Naive B cell (primary cell): ENCODE measurements at regions not wholly inside any gene's neighbourhood (a gene's known extent, or its start where the extent isn't known, plus 50 kb on each side); places are given as distances from the start of the nearest gene placed in this dataset.
A peak's percentile ranks its signal among the peaks of the same experiment; 100 is the strongest.
"Not testable (repeated sequence)": the region's sequence is repeated elsewhere in the genome, so short reads cannot be mapped to it uniquely, and the experiment has no call there.

Source experiments
- ATAC-seq, 2 donors: fragments of 150-1000 bp; cut with Tn5 transposase; 2 replicates each; pipeline ENCODE4 v1.10.0; 2021; ENCODE audit warnings: low read depth in 2 of 2, mild to moderate bottlenecking in 2 of 2, moderate library complexity in 2 of 2
- DNase-seq: peaks from one replicate; pipeline ENCODE4 v3.0.0; 2022
- H3K27ac Mint-ChIP-seq, 6 donors: one replicate each; pipeline ENCODE4 v1.8.0; 2020 to 2022; ENCODE audit warnings: mild to moderate bottlenecking in 6 of 6, mixed read lengths in 6 of 6, moderate library complexity in 5 of 6, inconsistent platforms in 2 of 6
- H3K27me3 Mint-ChIP-seq, 3 donors: one replicate each; pipeline ENCODE4 v1.8.0; 2021 to 2022; ENCODE audit warnings: mixed read lengths in 3 of 3, mild to moderate bottlenecking in 1 of 3
- H3K36me3 Mint-ChIP-seq, 2 donors: one replicate each; pipeline ENCODE4 v1.8.0; 2020 to 2022; ENCODE audit warnings: mixed read lengths in 2 of 2, inconsistent platforms in 1 of 2, mild to moderate bottlenecking in 1 of 2
- H3K4me1 Mint-ChIP-seq, 3 donors: one replicate each; pipeline ENCODE4 v1.8.0; 2020 to 2022; ENCODE audit warnings: mixed read lengths in 3 of 3, inconsistent platforms in 1 of 3, mild to moderate bottlenecking in 1 of 3, moderate library complexity in 1 of 3
- H3K4me3 Mint-ChIP-seq, 8 donors: one replicate each; pipeline ENCODE4 v1.8.0; 2020 to 2022; ENCODE audit warnings: mild to moderate bottlenecking in 8 of 8, mixed read lengths in 8 of 8, moderate library complexity in 8 of 8, inconsistent platforms in 2 of 8
- H3K9me3 Mint-ChIP-seq, 7 donors: one replicate each; pipeline ENCODE4 v1.8.0; 2020 to 2022; ENCODE audit warnings: mixed read lengths in 7 of 7, mild to moderate bottlenecking in 5 of 7, inconsistent platforms in 2 of 7, moderate library complexity in 1 of 7

GRCh38 chr16:10282367-10282766 is 100.1 kb upstream of the GRIN2A start:
- H3K27ac Mint-ChIP-seq, result peak overlapping the region in 1 of 6 donors; percentile 84
- H3K27me3 Mint-ChIP-seq, result no peaks in the 10 kb centered on the region
- no peak for ATAC-seq
- peaks cover 4 to 10% (median 8%) of the 10 kb centered on the region in 7 donors for H3K9me3 Mint-ChIP-seq
- H3K36me3 Mint-ChIP-seq, result peaks cover 0 to 10% of the 10 kb centered on the region in 2 donors
- H3K4me1 Mint-ChIP-seq, result peaks cover 0 to 23% (median 18%) of the 10 kb centered on the region in 3 donors
- DNase-seq, result no peak
- H3K4me3 Mint-ChIP-seq, result no peak overlapping the region

GRCh38 chr16:10283246-10283645 is 101.0 kb upstream of the GRIN2A start:
- peak overlapping the region in 5 of 6 donors; percentile 53 to 95 (median 79) for H3K27ac Mint-ChIP-seq
- H3K9me3 Mint-ChIP-seq, result not testable (repeated sequence)

GRCh38 chr16:10290467-10291105 is 95.3 kb upstream of the ATF7IP2 start:
- Mint-ChIP-seq H3K36me3 (peaks cover 0 to 31% of the 10 kb centered on the region in 2 donors), H3K4me1 (peaks cover 18 to 28% (median 25%) of the 10 kb centered on the region in 3 donors), H3K9me3 (peaks cover 9 to 32% (median 21%) of the 10 kb centered on the region in 7 donors), H3K27ac (peak overlapping the region in 1 of 6 donors; percentile 14)
- not testable (repeated sequence) for DNase-seq, H3K27me3 Mint-ChIP-seq, ATAC-seq, H3K4me3 Mint-ChIP-seq

More at GRCh38 chr16:10283246-10283645, 101.0 kb upstream of the GRIN2A start:
- H3K27me3 Mint-ChIP-seq, DNase-seq, ATAC-seq, H3K4me3 Mint-ChIP-seq, H3K36me3 Mint-ChIP-seq: not testable (repeated sequence)
- peaks cover 0 to 16% (median 12%) of the 10 kb centered on the region in 3 donors for H3K4me1 Mint-ChIP-seq

- DNase-seq, H3K27me3 Mint-ChIP-seq, ATAC-seq: not testable (repeated sequence)
- Mint-ChIP-seq H3K9me3 (peaks cover 9 to 32% (median 21%) of the 10 kb centered on the region in 7 donors), H3K4me1 (peaks cover 30 to 41% (median 31%) of the 10 kb centered on the region in 3 donors), H3K36me3 (peaks cover 0 to 31% of the 10 kb centered on the region in 2 donors), H3K27ac (peak overlapping the region in 2 of 6 donors; percentile 38 to 47), H3K4me3 (peak overlapping the region in 1 of 8 donors; percentile 44)
Measured at GRCh38 chr16:10292197-10292596, 93.7 kb upstream of the ATF7IP2 start.

GRCh38 chr16:10292976-10293375 is 92.9 kb upstream of the ATF7IP2 start:
- Mint-ChIP-seq H3K4me1 (peaks cover 37 to 48% (median 38%) of the 10 kb centered on the region in 3 donors), H3K9me3 (peaks cover 9 to 32% (median 19%) of the 10 kb centered on the region in 7 donors), H3K27ac (peak overlapping the region in 3 of 6 donors; percentile 47 to 100 (median 80)), H3K36me3 (peaks cover 0 to 31% of the 10 kb centered on the region in 2 donors), H3K4me3 (peak overlapping the region in 1 of 8 donors; percentile 54)
- not testable (repeated sequence) for DNase-seq, ATAC-seq, H3K27me3 Mint-ChIP-seq

- Mint-ChIP-seq H3K4me1 (peaks cover 45 to 60% (median 47%) of the 10 kb centered on the region in 3 donors), H3K36me3 (peaks cover 0 to 31% of the 10 kb centered on the region in 2 donors), H3K9me3 (peaks cover 9 to 32% (median 19%) of the 10 kb centered on the region in 7 donors), H3K27ac (peak overlapping the region in 5 of 6 donors; percentile 14 to 100 (median 40))
- not testable (repeated sequence) for H3K4me3 Mint-ChIP-seq, H3K27me3 Mint-ChIP-seq, DNase-seq, ATAC-seq
Measured at GRCh38 chr16:10294153-10294552, 91.7 kb upstream of the ATF7IP2 start.

DNA sequence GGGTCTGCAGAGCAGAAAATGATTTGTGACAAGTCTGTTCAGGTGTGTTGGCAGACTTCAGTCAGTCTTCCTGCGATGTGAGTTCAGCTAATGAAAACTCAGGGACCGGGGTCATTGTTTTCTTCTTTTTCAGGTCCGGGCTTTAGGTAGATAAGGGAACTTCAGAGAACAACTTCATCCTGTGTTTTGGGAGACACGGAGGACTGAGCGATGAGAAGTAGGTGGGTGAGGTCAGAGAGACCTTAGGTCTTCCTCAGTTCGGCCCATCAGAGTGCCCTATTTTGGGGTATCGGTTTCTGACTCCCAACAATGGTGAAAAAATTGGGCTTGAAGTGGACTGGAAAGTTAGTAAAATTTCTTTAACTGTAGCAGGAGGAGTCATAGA is 88.9 kb upstream of the ATF7IP2 start:
- DNase-seq, result no peak
- peak; percentile 8 to 9 for ATAC-seq
- peaks cover 8 to 17% (median 9%) of the 10 kb centered on the region in 7 donors for H3K9me3 Mint-ChIP-seq
- peak overlapping the region; percentile 98 to 100 (median 100) for H3K27ac Mint-ChIP-seq
- H3K36me3 Mint-ChIP-seq, result peaks cover 0 to 25% of the 10 kb centered on the region in 2 donors
- H3K4me3 Mint-ChIP-seq, result peak overlapping the region; percentile 66 to 89 (median 78)
- no peaks in the 10 kb centered on the region for H3K27me3 Mint-ChIP-seq
- peaks cover 51 to 73% (median 51%) of the 10 kb centered on the region in 3 donors for H3K4me1 Mint-ChIP-seq

GRCh38 chr16:10297341-10298006 is 88.4 kb upstream of the ATF7IP2 start:
- H3K27me3 Mint-ChIP-seq, result no peaks in the 10 kb centered on the region
- DNase-seq, result peak; percentile 87
- peak; percentile 92 to 93 for ATAC-seq
- peak overlapping the region; percentile 98 to 100 (median 100) for H3K27ac Mint-ChIP-seq
- peaks cover 0 to 24% of the 10 kb centered on the region in 2 donors for H3K36me3 Mint-ChIP-seq
- H3K4me3 Mint-ChIP-seq, result peak overlapping the region; percentile 66 to 89 (median 78)
- peaks cover 6 to 15% (median 9%) of the 10 kb centered on the region in 7 donors for H3K9me3 Mint-ChIP-seq
- peaks cover 51 to 72% (median 51%) of the 10 kb centered on the region in 3 donors for H3K4me1 Mint-ChIP-seq

DNA sequence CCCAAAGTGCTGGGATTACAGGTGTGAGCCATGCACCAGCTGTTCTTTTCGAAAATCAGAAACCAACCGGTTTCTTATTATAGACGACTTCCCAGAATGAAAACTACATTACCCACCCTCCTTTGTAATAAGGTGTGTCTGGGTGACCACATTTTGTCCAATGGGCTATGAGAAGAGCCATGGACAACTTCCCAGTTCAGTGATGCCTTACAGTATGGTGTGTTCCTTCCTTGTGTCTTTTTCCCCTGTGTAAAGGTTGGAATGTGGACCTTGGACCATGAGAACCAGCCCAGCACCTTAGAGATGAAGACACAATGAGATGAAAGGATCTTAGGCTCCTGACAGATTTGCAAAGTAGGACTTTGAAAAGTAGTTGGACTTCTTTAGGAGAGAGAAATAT is 85.0 kb upstream of the ATF7IP2 start:
- peaks cover 30 to 54% (median 32%) of the 10 kb centered on the region in 3 donors for H3K4me1 Mint-ChIP-seq
- peak overlapping the region in 4 of 6 donors; percentile 27 to 88 (median 66) for H3K27ac Mint-ChIP-seq
- ATAC-seq (no peak), DNase-seq (no peak)
- no peaks in the 10 kb centered on the region for H3K9me3 Mint-ChIP-seq
- H3K4me3 Mint-ChIP-seq, result peak overlapping the region in 1 of 8 donors; percentile 12
- H3K36me3 Mint-ChIP-seq, result no peaks in the 10 kb centered on the region
- H3K27me3 Mint-ChIP-seq, result no peaks in the 10 kb centered on the region

DNA sequence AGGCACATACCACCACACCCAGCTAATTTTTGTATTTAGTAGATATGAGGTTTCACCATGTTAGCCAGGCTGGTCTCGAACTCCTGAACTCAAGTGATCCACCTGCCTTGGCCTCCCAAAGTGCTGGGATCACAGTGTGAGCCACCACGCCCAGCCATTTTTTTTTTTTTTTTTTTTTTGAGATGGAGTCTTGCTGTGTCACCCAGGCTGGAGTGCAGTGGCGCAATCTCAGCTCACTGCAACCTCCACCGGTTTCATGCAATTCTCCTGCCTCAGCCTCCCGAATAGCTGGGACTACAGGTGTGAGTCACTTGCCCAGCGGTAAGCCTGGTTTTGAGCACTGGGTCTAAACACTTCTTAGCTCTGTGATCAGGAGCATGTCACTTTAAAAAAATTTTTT is 84.3 kb upstream of the ATF7IP2 start:
- H3K27ac Mint-ChIP-seq, H3K9me3 Mint-ChIP-seq, H3K27me3 Mint-ChIP-seq, ATAC-seq, DNase-seq, H3K4me3 Mint-ChIP-seq, H3K36me3 Mint-ChIP-seq: not testable (repeated sequence)
- H3K4me1 Mint-ChIP-seq, result peaks cover 25 to 49% (median 27%) of the 10 kb centered on the region in 3 donors

- Mint-ChIP-seq H3K36me3 (no peaks in the 10 kb centered on the region), H3K27me3 (no peaks in the 10 kb centered on the region), H3K27ac (no peak overlapping the region), H3K9me3 (no peaks in the 10 kb centered on the region), H3K4me3 (no peak overlapping the region), H3K4me1 (peaks cover 0 to 20% (median 5%) of the 10 kb centered on the region in 3 donors)
- ATAC-seq (no peak), DNase-seq (no peak)
Measured at GRCh38 chr16:10305912-10306311, 79.9 kb upstream of the ATF7IP2 start.

- H3K36me3 Mint-ChIP-seq, result no peaks in the 10 kb centered on the region
- no peaks in the 10 kb centered on the region for H3K9me3 Mint-ChIP-seq
- no peak for ATAC-seq
Measured at GRCh38 chr16:10308305-10309193, 77.3 kb upstream of the ATF7IP2 start.

More at GRCh38 chr16:10308305-10309193, 77.3 kb upstream of the ATF7IP2 start:
- Mint-ChIP-seq H3K4me3 (peak overlapping the region in 1 of 8 donors; percentile 21), H3K27ac (peak overlapping the region in 3 of 6 donors; percentile 38 to 75 (median 74)), H3K4me1 (peaks cover 12 to 34% (median 19%) of the 10 kb centered on the region in 3 donors), H3K27me3 (no peaks in the 10 kb centered on the region)
- DNase-seq, result no peak
